HL-60 (cell line): ENCODE measurements at regions not wholly inside any gene's neighbourhood (a gene's known extent, or its start where the extent isn't known, plus 50 kb on each side); places are given as distances from the start of the nearest gene placed in this dataset.

ENCODE experiments used
- DNase-seq, 2 experiments: peaks; one replicate each; pipeline ENCODE4 v3.0.0-alpha.2; 2010 to 2020; ENCODE audit warnings: low read depth in 1 of 2, low spot score in 1 of 2
- H3K27ac ChIP-seq: fragments of 250-450 bp; sonication (Bioruptor Pico); replicated peaks from 2 replicates; pipeline ENCODE4 v1.5.1; 2020; ENCODE audit warnings: mild to moderate bottlenecking, moderate library complexity
- H3K27me3 ChIP-seq: fragments of 250-450 bp; sonication (Bioruptor Pico); 2 replicates; pipeline ENCODE4 v1.5.1; 2021; ENCODE audit warnings: mild to moderate bottlenecking, moderate library complexity; ENCODE audit not compliant: insufficient read depth, poor library complexity, severe bottlenecking
- H3K4me3 ChIP-seq: replicated peaks from 2 replicates; pipeline ENCODE4 v1.5.1; 2011; ENCODE audit warnings: mild to moderate bottlenecking, control low read depth, low read length; ENCODE audit not compliant: insufficient read depth
- GABPA ChIP-seq: IDR thresholded peaks from 2 replicates; pipeline ENCODE4 v1.6.1; 2012; ENCODE audit warnings: low read depth
- POLR2AphosphoS5 ChIP-seq: IDR thresholded peaks from 2 replicates; pipeline ENCODE4 v1.6.1; 2012; ENCODE audit warnings: low read depth
- SPI1 ChIP-seq: IDR thresholded peaks from 2 replicates; pipeline ENCODE4 v1.6.1; 2012; ENCODE audit warnings: low read depth, mild to moderate bottlenecking, borderline replicate concordance
- TF ChIP-seq, protein P1 (sequence below): IDR thresholded peaks from one replicate; pipeline ENCODE4 v1.5.1; 2011; ENCODE audit warnings: low read length, control low read depth, inconsistent platforms; ENCODE audit not compliant: insufficient read depth
- TF ChIP-seq, protein P2 (sequence below): IDR thresholded peaks from 2 replicates; pipeline ENCODE4 v1.6.1; 2012; ENCODE audit warnings: low read depth; ENCODE audit not compliant: insufficient replicate concordance

DNA sequence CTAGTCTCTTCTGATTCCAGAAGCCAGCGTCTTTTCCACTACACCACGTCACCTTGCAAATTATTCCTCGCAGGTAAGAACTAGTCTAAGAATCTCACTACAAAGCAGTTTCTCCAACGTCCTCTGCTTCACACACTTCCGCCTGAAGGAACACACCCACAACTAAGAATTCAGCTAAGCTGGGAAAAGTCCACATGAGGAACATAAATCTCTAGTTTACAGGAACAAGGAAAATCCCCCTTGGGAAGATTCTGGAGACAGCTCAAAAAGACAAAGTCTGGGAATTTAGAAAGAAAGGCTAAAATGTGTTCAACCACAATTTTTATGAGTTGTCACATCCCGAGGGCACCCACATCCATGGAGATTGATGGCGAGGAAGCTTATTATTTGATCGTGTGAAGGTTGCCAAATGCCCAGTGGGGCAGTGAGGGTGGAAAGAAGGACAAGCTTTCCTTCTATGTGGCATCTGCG is 780.2 kb upstream of the TBX3 start:
- no peak overlapping the region for H3K27ac ChIP-seq
- DNase-seq: no peak
- no peaks in the 10 kb centered on the region for H3K27me3 ChIP-seq
- TF ChIP-seq, protein P1, sequence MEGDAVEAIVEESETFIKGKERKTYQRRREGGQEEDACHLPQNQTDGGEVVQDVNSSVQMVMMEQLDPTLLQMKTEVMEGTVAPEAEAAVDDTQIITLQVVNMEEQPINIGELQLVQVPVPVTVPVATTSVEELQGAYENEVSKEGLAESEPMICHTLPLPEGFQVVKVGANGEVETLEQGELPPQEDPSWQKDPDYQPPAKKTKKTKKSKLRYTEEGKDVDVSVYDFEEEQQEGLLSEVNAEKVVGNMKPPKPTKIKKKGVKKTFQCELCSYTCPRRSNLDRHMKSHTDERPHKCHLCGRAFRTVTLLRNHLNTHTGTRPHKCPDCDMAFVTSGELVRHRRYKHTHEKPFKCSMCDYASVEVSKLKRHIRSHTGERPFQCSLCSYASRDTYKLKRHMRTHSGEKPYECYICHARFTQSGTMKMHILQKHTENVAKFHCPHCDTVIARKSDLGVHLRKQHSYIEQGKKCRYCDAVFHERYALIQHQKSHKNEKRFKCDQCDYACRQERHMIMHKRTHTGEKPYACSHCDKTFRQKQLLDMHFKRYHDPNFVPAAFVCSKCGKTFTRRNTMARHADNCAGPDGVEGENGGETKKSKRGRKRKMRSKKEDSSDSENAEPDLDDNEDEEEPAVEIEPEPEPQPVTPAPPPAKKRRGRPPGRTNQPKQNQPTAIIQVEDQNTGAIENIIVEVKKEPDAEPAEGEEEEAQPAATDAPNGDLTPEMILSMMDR: no peak
- TF ChIP-seq SPI1 (no peak), GABPA (no peak), POLR2AphosphoS5 (no peak)
- TF ChIP-seq, protein P2, sequence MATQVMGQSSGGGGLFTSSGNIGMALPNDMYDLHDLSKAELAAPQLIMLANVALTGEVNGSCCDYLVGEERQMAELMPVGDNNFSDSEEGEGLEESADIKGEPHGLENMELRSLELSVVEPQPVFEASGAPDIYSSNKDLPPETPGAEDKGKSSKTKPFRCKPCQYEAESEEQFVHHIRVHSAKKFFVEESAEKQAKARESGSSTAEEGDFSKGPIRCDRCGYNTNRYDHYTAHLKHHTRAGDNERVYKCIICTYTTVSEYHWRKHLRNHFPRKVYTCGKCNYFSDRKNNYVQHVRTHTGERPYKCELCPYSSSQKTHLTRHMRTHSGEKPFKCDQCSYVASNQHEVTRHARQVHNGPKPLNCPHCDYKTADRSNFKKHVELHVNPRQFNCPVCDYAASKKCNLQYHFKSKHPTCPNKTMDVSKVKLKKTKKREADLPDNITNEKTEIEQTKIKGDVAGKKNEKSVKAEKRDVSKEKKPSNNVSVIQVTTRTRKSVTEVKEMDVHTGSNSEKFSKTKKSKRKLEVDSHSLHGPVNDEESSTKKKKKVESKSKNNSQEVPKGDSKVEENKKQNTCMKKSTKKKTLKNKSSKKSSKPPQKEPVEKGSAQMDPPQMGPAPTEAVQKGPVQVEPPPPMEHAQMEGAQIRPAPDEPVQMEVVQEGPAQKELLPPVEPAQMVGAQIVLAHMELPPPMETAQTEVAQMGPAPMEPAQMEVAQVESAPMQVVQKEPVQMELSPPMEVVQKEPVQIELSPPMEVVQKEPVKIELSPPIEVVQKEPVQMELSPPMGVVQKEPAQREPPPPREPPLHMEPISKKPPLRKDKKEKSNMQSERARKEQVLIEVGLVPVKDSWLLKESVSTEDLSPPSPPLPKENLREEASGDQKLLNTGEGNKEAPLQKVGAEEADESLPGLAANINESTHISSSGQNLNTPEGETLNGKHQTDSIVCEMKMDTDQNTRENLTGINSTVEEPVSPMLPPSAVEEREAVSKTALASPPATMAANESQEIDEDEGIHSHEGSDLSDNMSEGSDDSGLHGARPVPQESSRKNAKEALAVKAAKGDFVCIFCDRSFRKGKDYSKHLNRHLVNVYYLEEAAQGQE: no peak
- H3K4me3 ChIP-seq: no peak overlapping the region

DNA sequence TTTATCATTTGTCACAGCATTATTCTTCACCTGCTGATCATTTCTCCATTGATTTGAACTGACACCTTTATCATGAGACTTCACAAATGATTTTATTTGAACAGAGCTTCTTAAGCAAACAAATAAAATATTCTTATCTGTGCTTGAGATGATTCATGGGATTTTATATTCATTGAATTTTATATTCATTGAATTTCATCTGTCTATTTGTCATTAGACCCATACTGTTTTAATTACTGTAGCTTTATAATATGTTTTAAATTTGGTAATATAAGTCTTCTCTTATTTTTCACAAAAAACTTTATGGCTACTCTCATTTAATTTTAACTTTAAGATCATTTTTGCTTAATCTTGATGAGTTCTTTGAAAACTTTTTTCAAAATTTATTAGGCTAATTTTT is 777.4 kb upstream of the TBX3 start:
- Histone ChIP-seq H3K27ac (no peak overlapping the region), H3K4me3 (no peak overlapping the region), H3K27me3 (no peaks in the 10 kb centered on the region)
- TF ChIP-seq, protein P1: no peak
- no peak for TF ChIP-seq SPI1
- TF ChIP-seq POLR2AphosphoS5: no peak
- TF ChIP-seq, protein P2: no peak
- no peak for TF ChIP-seq GABPA
- DNase-seq: no peak

DNA sequence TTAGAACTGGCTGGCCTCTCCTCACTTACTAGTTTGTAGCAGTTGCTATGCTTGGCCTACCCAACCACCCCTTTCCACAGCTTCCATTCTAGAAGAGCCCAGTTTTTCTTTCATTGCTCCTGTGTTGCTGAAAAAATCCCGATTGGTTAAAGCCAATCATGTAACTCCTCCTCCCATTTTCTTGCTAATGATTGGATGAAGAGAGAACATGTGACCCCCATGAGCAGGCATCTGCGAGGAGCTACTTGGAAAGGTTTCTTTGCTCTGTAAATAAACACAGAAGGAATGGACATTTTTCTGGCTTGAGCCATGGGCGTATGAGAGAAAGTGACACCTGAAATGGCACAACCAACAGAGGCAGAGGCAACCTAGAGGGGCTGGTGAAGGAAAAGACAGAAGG is 773.8 kb upstream of the TBX3 start:
- TF ChIP-seq POLR2AphosphoS5 (no peak), GABPA (no peak), SPI1 (no peak)
- TF ChIP-seq, protein P2: no peak
- TF ChIP-seq, protein P1: no peak
- no peak for DNase-seq
- H3K27ac ChIP-seq: no peak overlapping the region
- no peak overlapping the region for H3K4me3 ChIP-seq
- peaks cover 2% of the 10 kb centered on the region for H3K27me3 ChIP-seq
